ENCODE measurements at regions not wholly inside any gene's neighbourhood (a gene's known extent, or its start where the extent isn't known, plus 50 kb on each side); places are given as distances from the start of the nearest gene placed in this dataset.

DNA sequence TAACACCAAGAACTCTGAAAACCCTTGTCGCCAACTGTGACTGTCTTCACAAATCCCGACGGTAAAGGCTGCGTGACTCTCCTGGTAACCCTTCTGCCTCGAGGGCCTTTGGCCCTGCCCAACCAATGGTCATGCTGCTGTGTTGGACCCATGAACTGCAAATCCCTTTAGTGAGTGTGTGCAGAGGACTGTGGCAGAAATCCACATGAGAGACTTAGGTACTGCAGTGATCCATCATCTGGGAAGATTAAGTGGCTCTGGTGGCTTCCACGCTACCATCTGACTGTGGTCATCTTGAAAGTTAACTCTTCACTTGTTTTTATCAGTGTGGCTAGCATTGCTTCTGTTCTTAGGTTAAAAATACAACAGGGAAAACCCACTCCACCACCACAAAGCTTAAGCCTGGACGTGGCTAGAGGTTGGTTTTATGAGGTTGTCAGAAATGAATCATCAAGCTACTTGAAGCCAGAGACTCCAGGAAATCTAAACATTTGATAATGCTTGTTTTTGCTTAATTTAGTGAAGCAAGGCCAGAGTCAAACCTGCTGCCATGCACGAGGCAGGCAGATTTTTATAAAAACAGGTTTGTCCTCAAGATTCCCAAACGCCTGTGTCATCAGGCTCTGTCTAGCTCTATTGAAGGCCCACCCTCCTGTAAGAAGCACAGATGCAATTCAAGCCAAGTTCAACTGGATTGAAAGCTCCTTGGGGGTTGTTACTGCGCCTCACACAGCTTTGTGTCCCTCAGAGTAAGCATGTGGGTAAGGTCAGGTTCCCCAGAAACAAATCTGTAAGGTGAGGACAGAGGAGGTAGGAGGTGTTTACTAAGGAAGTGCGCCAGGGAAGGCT lies 52.7 kb upstream of the ERCC6L2 start:
- ChIA-PET POLR2A (interaction anchor here (0.5 to 1.8 kb wide), 2 partner anchors 53 to 172 kb away, joined by 3 to 6 read pairs; no protein-coding TSS in a partner anchor), CTCF (interaction anchor here (0.6 to 1.0 kb wide), 3 partner anchors 41 to 549 kb away, joined by 3 to 4 read pairs (median 3); no protein-coding TSS in a partner anchor)

DNA sequence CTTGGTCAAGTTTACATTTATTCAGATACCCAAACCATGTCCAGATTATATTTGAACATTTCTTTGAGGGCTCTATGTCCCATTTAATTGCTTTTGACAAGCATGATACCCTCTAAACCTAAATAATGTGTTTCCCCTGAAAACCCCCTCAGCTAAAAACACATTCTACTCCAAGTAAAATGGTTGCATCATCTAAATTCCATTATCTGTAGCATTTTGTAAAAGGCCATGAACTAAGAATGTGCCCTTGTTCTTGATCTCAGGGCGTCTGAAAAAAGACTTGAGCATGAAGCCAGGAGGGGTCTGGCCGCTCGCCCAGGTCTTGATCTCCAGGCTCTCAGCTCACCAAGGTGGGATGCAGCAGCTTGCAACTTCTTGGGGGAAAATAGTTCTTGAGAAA lies 53.5 kb upstream of the ERCC6L2 start:
- ChIA-PET CTCF (interaction anchor here (1.0 kb wide), 1 partner anchor 42 kb away, joined by 4 read pairs; no protein-coding TSS in a partner anchor), POLR2A (no interaction called here)

DNA sequence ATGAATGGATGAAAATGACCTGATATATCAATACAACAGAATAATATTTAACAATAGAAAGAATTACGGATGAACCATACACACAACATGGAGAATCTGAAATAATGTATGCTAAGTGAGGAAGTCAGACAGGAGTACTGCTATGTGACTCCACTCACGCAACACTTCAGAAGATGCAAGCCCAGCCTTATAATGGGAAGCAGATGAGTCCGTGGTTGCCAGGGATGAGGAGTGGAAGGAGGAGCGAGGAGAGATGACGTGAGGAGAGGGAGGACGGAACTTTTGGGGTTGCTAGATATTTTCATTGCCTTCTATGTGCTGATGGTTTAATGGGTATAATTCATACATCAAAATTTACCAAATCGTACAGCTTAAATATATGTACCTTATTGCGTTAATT lies 55.4 kb upstream of the ERCC6L2 start:
- ChIA-PET CTCF (interaction anchor here (0.7 kb wide), 1 partner anchor 55 kb away, joined by 3 read pairs; no protein-coding TSS in a partner anchor), POLR2A (no interaction called here)

DNA sequence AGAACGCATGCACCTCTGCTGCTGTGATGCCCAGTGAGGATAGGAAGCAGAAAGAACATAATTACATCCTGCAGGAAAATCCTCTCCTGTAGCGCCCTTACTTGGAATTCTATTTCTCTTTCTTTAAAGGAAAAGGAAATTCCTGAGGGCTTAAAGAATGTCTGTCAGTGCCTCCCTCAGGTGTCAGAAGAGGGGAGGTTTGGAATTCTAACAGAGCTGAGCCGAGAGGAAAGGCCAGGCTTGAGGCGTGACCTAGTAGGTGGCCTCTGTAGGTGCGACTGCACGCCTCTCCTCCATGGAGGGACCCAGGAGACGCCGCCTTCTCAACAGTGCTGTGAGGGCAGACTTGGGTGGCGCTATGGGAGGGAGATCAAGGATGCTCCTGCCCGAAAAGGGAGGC lies 55.9 kb upstream of the ERCC6L2 start:
- ChIA-PET POLR2A (no interaction called here), CTCF (no interaction called here)

DNA sequence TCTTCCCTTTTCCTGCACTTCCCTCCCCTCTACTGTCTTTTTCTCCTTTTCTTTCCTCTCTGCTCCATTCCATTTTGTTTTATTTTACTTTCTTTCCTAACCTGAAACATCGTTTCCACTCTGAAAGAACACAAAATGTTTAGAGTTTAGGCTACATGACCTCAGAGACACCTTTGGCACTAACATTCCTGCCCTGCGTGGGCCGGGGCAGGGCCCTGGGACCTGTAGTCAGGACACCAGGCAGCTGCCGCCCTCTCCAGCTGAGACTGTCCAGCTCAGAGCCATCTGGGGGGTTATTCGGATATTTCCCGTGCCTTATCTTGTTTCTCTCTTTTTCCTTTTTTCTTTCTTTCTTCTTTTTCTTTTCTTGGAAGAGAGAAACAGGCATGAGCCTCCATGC lies 58.3 kb upstream of the ERCC6L2 start:
- ChIA-PET CTCF (no interaction called here), POLR2A (no interaction called here)

DNA sequence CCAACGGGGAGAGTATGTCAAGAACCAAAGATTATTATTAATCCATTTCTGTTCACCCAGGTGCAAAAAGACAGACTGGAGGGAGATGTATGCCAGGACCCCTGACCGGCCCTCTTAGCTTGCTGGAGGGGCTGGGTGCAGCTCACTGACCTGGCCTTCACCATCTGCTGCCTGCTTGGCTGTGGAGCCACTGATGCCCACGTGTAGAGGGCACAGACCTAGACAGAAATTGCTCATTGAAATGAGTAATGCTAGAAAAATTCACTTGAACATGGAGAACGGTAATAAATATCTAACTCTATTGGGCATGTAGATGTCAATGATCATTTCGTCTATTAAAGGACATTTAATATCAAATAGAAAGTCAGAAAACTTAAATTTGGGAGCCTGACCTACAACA lies 58.8 kb upstream of the ERCC6L2 start:
- ChIA-PET POLR2A (no interaction called here), CTCF (no interaction called here)

DNA sequence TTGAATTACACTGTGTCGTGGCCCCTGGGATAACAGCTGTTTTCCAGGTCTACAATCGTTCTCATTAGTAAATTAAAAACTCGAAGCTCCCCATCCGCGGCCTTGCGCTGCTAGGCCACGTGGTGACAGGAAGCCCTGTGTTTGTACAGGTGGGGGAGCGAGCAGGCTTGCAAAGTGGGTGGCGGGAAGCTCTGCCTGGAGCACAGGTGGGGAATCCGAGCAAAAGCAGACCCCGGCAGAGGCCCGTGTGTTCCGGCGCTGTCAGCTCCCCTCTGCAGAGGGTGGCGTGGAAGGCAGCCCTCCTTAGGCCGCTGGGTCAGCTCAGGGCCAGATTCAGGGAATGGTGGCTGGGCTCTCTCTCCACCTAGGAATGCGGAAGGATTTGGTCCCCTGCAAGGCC lies 59.5 kb upstream of the ERCC6L2 start:
- POLR2A ChIA-PET = no interaction called here

DNA sequence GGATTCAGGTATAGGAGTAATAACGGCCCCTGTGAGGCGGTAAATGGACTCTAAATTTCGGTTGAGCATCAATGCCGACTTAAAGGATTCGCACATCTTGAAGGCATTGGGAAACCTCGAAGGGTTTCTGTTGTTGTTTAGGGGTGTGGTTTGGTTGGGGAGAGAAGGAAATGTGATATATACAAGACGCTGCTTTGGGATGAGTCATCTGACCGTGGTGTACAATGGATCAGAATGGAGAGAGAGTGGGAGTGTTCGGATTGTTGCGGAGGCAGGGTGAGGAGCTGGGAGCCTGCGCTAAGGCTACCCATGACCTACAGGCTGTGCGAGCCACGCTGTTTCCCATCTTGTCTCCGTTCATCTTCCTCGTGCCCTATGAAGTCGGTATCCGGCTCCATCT lies 60.4 kb upstream of the ERCC6L2 start:
- CTCF ChIA-PET = no interaction called here
- POLR2A ChIA-PET = no interaction called here

More for the DNA sequence above, 59.5 kb upstream of the ERCC6L2 start:
- CTCF ChIA-PET = no interaction called here

DNA sequence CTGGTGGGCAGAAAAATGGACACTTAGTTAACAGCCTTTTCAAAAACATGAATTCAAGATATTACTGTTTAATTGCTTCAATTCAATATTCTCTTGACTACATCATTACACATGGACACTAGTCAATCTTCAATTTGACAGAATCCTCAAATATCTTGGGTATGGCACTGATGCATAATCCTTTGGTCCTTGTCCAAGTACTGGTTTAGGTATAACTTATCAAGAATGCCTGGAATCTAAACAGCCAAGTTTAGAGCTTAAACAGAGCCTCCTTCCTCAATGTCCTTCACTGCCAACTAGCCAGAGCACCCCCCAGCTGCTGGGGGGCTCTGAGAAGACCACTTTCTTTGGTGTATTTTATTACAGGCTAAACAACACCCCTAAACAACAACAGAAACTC lies 61.6 kb upstream of the ERCC6L2 start:
- CTCF ChIA-PET = no interaction called here
- POLR2A ChIA-PET = no interaction called here

DNA sequence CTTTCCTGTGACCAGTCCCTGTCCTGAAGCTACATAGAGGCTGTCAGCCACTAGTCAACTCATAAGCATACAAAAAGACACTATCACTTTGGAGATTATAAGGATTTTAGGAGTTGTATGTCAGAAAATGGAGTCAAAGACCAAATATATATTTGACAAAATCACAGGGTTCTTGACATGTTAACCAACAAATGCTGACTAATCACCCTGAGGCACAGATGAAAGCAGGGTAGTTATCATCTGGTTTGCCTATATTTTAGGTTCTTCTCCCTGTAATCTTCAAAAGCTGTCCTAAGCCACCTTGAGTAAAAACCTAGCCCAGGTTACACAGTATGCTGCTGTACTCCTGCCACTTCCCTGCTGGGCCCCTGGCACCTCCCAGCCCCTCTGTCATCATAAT lies 64.7 kb upstream of the ERCC6L2 start:
- ChIA-PET POLR2A (no interaction called here), CTCF (no interaction called here)

DNA sequence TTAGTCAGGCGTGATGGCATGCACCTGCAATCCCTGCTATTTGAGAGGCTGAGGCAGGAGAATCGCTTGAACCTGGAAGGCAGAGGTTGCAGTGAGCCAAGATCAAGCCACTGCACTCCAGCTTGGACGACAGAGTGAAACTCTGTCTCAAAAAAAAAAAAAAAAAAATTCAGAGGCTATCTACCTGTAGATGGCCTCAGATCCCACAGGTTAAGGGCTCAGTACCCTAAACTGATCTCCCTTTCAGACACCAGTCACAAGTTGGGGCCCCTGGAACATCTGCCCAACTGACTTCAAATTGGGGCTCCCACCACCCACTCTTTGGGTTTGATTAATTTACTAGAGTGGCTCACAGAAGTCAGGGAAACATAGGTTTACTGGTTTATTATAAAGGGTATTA lies 65.4 kb upstream of the ERCC6L2 start:
- ChIA-PET POLR2A (interaction anchor here (0.7 kb wide), 1 partner anchor 391 kb away, joined by 5 read pairs; no protein-coding TSS in a partner anchor), CTCF (no interaction called here)

DNA sequence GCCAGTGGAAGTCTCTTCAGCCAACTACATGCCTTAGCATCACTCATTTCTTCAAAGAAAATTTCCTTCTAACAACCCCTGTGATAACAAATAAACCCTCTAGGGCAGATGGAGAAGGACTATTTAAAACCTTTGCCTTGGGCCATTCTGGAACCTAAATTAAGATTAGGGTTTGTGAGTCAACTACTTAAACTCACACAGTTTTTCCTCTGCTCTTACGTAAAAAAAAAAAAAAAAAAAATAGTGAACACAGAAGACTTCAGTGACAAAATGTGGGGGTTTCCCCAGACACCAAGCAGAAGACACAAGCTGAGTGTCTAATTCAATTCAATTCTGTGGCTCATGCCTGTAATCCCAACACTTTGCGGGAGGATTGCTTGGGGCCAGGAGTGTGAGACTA lies 65.8 kb upstream of the ERCC6L2 start:
- ChIA-PET POLR2A (interaction anchor here (0.7 kb wide), 1 partner anchor 392 kb away, joined by 5 read pairs; no protein-coding TSS in a partner anchor), CTCF (no interaction called here)

DNA sequence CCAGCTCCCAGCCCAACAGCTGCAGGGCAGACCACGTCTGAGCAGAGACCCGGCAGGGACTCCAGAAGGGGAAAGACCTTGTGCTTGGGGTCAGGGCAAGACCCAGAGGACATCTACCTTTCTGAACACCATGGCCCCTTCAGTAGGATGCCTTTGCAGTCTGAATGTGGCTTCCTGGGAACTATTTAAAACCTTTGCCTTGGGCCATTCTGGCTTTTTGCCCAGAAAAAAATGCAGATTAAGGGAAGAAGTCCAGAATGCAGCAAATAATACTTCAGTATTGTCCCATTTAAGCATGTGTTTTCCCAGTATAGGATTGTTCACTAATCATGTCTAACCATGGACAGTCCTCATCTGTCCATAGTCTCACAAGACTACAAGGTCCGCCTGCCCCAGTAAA lies 67.5 kb upstream of the ERCC6L2 start:
- ChIA-PET POLR2A (no interaction called here), CTCF (no interaction called here)

DNA sequence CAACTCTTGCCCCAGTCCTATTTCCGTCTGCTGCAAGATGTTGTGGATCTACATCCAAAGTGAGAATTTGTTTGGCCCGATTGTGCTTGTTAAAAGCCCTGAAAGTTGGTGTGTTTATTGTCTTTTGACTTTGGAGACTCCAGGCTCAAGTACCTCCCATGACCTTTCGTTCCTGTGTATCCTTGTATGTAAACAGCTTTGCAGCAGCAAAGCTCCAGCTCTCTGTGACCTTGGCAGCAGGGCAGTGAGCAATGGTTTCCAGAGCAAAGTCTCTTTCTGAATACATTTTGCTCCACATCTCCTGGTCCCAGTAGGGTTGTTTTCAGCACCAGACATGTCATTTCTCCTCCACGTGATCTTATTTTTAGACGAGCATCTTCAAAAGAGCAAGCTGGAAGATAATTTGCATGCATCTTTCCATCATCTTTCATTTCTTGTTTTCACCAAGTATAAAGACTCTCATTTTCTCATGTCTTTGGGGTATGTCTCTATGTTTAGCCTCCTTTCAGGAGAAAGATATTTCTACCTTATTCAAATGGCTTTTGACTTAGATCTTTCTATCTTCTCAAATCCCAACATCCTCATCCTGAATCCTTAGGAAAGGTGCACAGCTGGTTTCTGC lies 68.1 kb upstream of the ERCC6L2 start:
- POLR2A ChIA-PET = no interaction called here

DNA sequence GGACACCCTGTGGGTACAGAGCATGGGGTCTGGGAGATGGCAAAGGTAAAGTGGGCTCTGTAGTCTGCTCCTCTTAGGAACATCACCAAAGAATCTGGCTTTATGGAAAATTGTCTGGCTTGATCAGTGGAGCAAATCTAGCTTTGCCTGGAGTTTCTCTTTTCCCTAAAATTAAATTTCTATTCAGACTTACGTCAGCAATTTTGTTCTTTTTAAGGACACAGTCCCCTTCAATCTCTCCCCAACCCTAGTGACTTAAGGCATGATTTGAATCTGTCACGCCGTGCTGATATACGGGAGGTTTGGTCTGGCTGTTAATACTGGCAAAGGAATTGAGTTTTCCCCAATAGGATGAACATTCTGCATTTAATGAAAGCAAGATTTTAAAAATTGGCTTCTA lies 72.3 kb upstream of the ERCC6L2 start:
- ChIA-PET CTCF (no interaction called here), POLR2A (no interaction called here)

More for the DNA sequence above, 68.1 kb upstream of the ERCC6L2 start:
- CTCF ChIA-PET = no interaction called here

DNA sequence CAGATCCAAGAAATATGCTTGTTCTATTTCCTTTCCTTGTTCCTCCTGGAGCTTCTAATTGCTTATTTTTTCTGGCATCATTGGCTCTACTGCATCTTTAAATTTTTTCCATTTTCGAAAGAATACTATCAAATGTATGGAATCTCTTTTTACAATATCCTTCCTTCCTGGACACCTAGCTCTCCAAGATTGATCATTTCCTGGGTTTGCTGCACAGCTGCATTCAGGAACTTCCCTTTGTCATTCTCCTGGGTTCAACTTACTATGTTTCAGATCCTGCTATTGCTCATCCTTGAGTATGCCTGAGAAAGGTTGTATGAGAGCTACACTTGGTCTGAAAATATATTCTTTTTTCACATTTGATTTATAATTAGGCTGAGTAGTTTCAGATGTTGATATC lies 73.7 kb upstream of the ERCC6L2 start:
- ChIA-PET POLR2A (no interaction called here), CTCF (no interaction called here)

DNA sequence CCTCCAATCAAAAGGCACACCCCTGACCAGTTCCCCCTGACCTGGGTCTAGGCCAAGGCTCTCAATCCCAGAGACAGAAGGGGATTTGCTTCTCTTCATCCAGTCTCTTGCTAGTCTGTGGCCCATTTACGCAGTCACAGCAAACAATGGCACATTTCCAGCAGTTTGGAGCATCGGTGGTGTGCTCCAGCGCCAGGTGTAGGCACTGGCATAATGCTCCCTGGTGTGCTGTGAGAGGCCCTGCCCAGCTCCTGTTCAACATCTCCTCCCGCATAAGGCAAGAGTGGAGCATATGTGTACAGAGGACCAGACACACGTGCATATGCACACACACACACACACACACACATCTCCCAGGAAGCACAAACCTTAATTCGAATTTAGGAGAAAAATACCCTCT lies 79.5 kb upstream of the ERCC6L2 start:
- CTCF ChIA-PET = no interaction called here
- POLR2A ChIA-PET = no interaction called here

DNA sequence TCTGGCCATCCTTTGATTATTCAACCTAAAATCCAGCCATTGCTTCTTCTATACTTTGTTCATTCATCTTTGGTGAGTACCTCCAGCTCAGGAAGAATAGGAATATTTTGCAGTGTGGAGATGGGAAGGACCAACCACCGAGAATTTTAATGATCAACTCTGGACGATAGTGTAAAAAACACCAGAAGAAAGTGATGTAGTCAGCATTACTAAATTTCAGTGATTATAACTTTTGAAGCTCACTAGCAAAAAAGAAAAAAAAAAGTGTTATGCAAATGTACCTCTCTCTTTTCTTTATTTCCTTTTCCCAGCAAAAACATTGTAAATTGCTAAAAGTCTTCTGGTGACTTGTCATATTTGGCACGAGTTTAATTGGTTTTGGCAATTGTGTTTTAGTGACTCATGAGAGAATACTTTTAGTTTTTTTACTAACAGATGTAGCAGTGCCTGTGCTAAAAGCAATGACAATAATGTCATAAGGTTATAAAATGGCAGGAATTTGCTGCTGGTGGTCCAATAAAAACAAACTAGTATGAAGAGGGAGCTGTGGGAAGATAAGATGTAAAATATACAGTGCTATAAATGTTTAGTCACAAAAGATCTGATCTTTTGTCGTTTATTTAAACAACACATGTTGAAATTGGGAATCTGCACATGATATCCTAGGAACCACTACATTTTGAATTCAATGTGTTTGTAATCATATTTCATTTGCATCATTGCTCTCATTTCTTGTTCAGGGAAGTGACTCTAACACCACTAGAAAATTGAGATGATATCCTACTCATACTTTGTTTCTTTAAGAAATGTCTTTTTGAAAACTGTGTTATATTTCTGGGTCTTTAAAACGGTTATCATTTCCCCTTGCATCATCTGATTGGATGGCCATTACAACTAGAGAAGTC lies 81.3 kb upstream of the ERCC6L2 start:
- ChIA-PET CTCF (no interaction called here), POLR2A (no interaction called here)

DNA sequence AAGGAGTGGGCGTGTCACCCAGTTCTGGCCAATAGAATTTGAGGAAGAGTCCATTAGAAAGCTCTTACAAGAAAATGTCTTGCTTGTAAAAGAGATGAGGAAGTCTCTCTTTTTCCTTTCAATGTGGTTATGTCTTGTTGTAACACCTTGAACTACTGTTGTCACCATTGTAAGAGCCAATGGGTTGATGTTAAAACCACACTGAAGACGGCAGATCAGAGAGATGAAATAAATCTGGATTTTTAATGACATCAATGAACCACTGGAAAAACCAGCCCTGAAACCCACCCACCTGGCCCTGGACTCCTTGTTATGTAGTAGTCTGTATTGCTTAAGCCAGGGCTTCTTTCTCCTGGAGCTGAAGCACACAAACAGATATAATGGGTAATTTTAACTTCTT lies 83.8 kb upstream of the ERCC6L2 start:
- ChIA-PET POLR2A (no interaction called here), CTCF (no interaction called here)

DNA sequence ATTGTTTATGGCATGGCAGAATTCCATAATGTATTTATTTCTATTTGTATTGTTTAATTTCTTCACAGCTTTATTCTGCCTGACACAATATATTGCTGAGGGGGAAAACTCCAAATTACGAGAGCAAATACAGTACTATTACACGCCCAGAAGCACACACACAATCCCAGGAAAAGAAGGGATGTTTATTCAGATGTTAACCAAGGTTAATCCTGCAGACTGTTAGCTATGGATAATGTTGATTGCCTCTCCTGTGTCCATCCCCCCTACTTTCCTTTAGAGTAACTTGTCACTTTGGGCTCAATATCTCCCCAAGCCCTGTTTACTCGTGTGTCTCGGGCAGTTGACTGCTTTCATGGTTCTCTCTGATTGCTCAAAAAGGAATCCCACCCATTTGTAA lies 84.2 kb upstream of the ERCC6L2 start:
- CTCF ChIA-PET = no interaction called here
- POLR2A ChIA-PET = no interaction called here

All from activated CD8-positive, alpha-beta memory T cell treated with anti-CD3 and anti-CD28 coated beads for 36 hours (primary cell).